GM19467 (cell line): ENCODE measurements at regions not wholly inside any gene's neighbourhood (a gene's known extent, or its start where the extent isn't known, plus 50 kb on each side); places are given as distances from the start of the nearest gene placed in this dataset.

Experiments
- ATAC-seq: cut with Tn5 transposase; IDR thresholded peaks from one replicate; pipeline ENCODE4 v1.9.1; 2021; ENCODE audit warnings: mild to moderate bottlenecking, moderate library complexity; ENCODE audit not compliant: unreplicated experiment

DNA sequence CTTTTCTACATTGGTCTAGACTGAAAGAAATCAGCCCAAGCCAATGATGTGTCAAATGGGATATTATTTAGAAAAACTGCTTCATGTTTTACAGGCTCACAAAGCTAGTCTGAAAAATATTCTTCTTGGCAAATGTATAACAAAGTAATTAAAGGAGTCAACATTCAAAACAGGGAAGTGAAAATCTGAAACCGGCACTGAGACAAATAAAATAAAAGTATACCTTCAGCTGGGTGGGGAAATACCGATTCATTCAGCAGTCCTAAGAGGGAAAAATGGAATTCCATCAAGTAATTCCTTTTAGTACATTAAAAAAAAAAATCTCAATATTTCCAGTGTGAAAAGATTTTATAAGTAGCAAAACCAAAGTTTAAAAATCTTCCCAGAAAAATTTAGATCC is 259.6 kb upstream of the SLC24A2 start:
- no peak for ATAC-seq

GRCh38 chr9:20044686-20045085 is 255.8 kb upstream of the SLC24A2 start:
- ATAC-seq, result no peak

GRCh38 chr9:20043461-20043860 is 254.6 kb upstream of the SLC24A2 start:
- ATAC-seq, result peak; percentile 44

GRCh38 chr9:20043035-20043434 is 254.2 kb upstream of the SLC24A2 start:
- peak; percentile 70 for ATAC-seq

DNA sequence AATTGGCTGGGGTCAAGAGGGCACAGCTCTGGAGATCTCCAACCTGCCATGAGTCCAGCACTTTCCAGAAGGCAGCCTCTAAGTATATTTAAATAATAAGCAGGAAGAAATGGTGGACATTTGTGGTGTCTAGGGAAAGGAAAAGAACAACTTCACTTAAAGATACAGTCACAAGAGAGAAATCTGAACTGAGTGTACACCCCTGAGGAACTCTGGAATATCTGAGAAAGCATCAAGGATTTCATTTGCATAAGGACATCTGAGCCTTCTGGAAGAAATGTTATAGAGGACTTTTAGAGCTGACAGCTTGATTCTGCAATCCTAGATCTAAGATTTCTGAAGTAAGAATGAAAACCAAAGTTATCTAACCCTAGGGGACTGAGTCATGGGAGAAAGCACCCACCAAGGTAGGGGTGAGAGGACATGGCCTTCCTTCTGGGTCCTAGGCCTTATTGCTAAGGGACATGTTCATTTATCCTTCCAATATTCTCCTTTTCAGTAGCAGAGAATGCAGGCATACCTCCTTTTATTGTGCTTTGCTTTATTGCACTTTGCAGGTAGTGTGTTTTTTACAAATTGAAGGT is 253.4 kb upstream of the SLC24A2 start:
- no peak for ATAC-seq

GRCh38 chr9:20041697-20042081 is 252.9 kb upstream of the SLC24A2 start:
- no peak for ATAC-seq

DNA sequence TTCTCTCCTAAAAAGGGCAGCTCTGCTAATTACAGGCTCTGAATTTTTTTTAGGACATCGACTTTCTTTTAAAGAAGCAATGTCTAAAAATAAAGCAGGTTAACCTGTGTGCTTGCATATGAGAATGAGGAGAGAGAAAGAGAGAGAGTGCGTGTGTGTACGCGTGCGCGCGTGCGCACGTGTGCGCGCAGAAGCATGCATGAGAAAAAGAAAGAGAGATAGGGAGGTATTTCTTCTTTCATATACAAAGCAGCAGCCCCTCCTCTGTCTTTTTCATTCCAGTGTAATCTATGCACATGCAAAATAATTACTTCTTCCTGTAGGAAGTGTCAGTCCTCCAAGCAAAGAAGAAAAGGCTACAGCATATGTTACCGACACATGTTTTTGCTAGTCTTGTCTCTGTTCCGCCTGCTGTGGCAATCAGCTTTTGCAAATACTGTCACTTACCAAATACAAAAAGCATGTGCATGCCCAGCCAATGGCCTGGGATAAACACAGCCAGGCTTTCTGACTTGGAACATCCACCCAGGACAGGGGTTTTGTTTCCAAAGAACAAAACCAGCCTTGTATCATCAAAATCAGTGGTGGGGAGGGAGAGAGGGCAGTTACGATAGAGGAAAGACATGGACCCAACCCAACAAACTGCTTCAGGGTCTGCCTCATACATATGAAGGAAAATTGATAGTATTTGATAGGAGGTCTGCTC is 252.3 kb upstream of the SLC24A2 start:
- no peak for ATAC-seq

GRCh38 chr9:20037699-20038098 is 248.9 kb upstream of the SLC24A2 start:
- ATAC-seq, result no peak

- ATAC-seq, result no peak
These were observed 244.7 kb upstream of the SLC24A2 start for GRCh38 chr9:20033511-20033910.

DNA sequence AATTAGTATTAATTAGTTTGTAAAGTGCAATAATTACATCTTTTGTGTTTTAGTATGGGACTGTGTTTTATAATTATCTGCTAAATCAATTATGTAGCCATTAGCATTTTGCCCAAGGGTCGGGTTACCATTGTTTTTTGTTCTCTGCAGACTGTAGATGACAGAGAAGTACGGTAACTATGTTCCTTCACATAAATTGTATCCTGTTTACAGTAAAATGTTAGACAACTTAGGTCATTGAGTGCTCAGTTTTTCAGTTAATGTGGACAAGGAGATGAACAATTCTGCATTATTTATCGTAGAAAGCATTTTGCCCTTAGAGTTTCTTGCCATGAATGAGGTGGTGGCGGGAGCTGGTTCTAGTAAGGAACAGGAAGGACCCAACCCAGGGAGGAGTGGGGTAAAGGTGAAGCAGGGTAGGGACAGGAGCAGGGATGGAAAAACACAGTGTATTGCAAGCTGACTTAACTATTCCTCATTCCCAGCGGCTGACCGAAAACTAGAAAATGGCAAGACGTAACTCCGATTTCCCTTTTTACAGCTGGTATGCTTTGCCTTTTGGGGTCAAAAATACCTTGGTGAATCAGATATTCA is 243.7 kb upstream of the SLC24A2 start:
- no peak for ATAC-seq

DNA sequence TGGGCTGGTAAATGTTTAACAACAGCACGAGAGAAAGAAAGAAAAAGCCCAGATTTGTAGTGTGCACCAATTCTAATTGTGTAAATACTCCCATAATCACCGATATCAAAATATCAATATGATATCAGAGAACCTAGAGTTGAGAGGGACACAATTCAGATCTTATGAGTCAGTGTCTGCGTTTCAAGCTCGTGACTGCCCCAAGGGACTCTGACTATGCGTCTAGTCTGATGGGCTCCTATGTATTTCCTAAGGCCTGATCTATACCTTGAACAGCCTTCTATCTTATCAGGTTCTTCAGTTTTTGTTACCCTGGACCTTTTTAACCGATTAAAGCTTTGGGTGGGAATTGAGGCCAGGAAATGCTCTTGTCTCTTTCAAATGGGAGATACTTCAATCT is 243.0 kb upstream of the SLC24A2 start:
- no peak for ATAC-seq

DNA sequence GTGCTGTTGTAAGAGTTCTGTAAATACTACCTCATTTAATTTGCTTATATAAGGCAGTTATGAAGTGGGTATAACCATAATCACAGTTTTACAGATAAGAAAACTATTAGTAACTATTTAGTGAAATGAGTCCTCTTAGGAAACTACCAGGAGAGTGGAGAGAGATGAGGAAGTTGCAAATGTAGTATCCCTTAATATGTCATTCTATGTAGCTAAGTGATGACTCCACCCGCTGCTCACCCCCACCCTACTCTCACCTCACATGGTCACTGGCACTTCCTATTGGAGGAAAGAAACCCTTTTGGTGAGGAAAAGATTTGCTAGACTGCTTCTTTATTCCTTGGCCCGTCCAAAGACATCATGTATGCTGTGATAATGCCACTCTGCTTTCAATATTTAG is 241.8 kb upstream of the SLC24A2 start:
- ATAC-seq, result no peak

GRCh38 chr9:20030221-20030620 is 241.4 kb upstream of the SLC24A2 start:
- no peak for ATAC-seq

DNA sequence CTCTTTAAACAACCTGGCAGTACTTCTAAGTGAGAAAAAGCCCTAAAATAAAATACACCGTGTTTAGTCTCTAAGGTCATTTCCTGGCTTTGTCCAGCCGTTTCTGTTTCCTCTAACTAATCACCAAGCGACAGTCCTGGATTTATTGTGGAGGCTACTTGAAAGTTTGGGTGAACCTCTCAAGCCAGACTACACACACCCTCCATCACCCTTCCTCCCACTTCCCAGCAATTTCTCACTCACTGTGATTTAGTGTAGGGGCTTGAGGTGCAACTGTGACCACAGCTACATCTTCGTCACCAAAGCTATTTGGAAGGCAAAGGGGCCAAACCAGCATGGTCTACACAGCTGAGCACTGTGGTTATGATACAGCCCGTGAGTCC is 240.0 kb upstream of the SLC24A2 start:
- ATAC-seq, result no peak

DNA sequence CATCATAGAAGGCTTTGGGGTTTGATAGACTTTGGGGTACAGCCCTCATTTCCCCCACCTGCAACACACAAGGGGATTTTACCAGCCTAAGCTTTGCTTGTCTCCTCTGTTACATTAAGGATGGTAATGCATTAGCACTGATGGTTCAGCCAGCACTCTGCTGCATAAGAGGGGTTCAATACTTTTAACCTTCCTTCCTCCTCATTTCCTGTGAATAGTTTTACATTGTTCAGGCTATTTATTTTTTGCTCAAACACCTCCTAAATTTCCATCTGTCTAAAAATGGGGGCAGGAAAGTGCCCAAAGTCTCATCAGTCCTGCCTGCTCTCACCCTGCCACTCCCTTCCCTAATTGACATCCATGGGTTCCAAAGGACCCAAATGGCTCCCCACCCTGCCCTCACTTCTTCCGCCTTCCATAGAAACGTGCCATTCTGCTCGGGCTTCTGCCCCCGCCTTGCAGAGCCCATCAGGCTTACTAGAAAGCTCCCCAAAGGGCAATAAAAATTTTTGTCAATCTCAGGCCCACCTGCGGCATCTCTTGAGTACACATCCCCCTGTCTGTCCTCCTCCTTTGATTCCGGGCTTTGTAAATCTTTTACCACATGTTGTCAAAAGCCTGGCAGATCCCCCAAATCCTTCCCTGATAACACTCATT is 239.5 kb upstream of the SLC24A2 start:
- no peak for ATAC-seq

DNA sequence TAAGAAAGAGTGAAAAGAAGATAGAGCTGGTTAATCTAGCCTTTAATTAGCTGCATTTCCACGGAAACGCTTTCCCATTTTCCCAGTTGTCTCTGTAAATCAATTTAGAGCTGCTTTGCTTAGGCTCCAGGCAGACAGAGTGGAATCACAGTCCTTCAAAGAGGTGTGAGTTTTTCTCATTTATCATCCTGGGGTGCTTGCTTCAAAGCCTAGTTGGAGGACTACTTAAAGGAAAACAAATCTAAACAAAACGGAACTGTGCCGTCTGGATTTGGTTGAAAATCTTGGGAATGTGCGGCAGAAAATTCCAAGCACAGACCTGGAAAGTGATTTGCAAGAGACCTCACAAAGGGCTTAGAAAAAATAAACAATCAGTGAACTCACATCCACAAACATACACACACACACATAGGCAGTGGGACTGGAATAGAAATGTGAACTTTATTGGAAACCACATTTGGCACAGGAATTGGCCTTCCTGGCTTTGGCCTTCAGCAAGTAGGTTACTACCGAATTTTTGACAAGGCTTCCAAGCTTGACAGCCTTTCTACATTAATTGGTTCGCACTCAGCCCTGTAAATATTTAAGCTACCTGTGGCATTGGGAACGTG is 235.2 kb upstream of the SLC24A2 start:
- no peak for ATAC-seq

- no peak for ATAC-seq
These were observed 234.5 kb upstream of the SLC24A2 start for GRCh38 chr9:20023210-20023905.

DNA sequence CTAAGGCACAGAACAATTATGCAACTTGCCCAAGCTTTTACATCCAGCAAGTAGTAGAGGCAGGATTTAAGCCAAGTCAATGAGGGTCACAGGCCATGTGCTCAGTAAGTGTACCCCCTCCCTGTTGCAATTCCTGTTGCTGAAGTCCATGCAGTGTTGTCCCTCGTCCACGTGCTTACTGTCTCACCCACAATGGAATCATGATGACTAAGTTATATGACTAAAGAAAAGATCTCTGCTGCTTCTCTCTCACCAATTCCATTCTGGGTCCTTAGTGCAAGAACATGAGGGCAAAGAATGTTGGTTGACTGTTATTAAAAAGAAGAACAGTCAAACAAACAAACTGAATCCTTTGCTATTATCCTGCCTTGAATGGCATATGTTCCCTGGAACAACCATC is 233.6 kb upstream of the SLC24A2 start:
- ATAC-seq, result no peak

DNA sequence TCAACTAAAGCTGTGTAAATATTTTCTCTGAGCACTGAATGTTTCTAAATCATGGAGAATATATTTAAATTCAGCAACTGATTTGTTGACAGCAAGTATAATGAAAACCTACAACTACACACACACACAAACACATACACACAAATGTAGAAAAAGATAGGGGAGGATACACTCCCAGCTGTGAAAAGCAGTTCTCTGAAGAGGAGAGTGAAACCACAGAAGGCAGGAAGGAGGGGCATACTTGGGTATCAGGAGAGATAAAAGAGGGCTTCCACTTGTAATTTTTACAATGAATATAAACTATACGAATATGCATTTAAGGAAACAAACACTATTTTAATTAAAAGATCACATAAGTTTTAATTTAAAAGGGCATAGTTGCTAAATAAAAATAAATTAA is 227.8 kb upstream of the SLC24A2 start:
- ATAC-seq, result no peak

DNA sequence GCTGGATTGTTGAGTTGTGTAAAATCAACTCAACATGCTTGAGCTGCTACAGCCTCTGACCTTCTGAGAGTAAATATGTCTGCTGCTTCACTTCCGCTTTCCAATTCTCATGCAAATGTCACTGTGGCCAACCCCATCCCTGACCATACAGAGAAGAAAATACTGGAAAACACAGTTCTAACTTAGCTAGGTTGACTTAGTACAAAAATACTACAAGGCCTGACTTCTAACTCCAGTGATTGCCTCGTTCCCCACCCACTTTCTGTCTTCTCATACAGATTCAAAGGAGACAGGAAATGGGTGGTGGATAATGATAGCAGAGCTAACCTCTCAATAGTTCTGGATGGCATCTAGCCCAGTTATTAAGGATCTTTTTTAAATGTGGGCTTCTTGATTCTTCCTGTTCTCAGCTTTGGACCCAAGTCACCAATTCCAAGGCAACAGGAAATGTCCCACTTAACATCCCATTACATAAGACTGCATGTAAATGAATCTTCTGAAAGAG is 226.6 kb upstream of the SLC24A2 start:
- ATAC-seq, result peak; percentile 58

DNA sequence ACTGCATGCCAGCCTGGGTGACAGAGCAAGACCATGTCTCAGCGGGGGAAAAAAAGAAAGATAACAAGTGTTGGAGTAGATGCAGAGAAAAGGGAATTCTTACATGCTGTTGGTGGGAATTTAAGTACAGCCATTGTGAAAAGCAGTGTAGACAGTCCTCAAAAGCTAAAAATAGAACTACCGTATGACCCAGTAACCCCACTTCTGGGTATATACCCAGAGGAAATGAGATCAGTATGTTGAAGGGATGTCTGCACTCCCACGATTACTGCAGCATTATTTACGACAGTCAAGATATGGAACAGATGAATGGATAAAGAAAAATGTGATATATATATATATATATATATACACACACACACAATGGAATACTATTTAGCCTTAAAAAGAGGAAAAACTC is 225.3 kb upstream of the SLC24A2 start:
- ATAC-seq, result no peak
